Kidney epithelial cell (primary cell): ENCODE measurements at regions not wholly inside any gene's neighbourhood (a gene's known extent, or its start where the extent isn't known, plus 50 kb on each side); places are given as distances from the start of the nearest gene placed in this dataset.

Source experiments
- DNase-seq: peaks from one replicate; pipeline ENCODE4 v3.0.0-alpha.2; 2010; ENCODE audit warnings: low read depth
- H3K27me3 ChIP-seq: 2 replicates; pipeline ENCODE4 v1.6.0; 2011; ENCODE audit warnings: low read length; ENCODE audit not compliant: control insufficient read depth, insufficient read depth
- H3K36me3 ChIP-seq: 2 replicates; pipeline ENCODE4 v1.5.1; 2011; ENCODE audit warnings: low read length; ENCODE audit not compliant: control insufficient read depth, insufficient read depth
- H3K4me3 ChIP-seq: 2 replicates; pipeline ENCODE4 v1.5.1; 2011; ENCODE audit warnings: low read depth, mild to moderate bottlenecking, control low read depth, low read length
- CTCF ChIP-seq: IDR thresholded peaks from 2 replicates; pipeline ENCODE4 v1.5.1; 2011; ENCODE audit warnings: mild to moderate bottlenecking, moderate library complexity, low read length, control low read depth, inconsistent platforms; ENCODE audit not compliant: insufficient read depth, poor library complexity, severe bottlenecking

GRCh38 chr7:91517201-91517785 lies 253.1 kb downstream of the FZD1 start:
- DNase-seq: no peak
- Histone ChIP-seq H3K36me3 (no peaks in the 10 kb centered on the region), H3K27me3 (no peaks in the 10 kb centered on the region), H3K4me3 (no peak overlapping the region)
- TF ChIP-seq CTCF: no peak

GRCh38 chr7:91518058-91518457 lies 253.8 kb downstream of the FZD1 start:
- no peak for TF ChIP-seq CTCF
- no peak for DNase-seq
- H3K36me3 ChIP-seq: no peaks in the 10 kb centered on the region
- H3K4me3 ChIP-seq: no peak overlapping the region
- H3K27me3 ChIP-seq: no peaks in the 10 kb centered on the region

GRCh38 chr7:91519241-91520158 lies 255.3 kb downstream of the FZD1 start:
- H3K27me3 ChIP-seq: no peaks in the 10 kb centered on the region
- H3K36me3 ChIP-seq: no peaks in the 10 kb centered on the region
- no peak for DNase-seq
- no peak for TF ChIP-seq CTCF
- no peak overlapping the region for H3K4me3 ChIP-seq

GRCh38 chr7:91520645-91521044 lies 256.4 kb downstream of the FZD1 start:
- no peak overlapping the region for H3K4me3 ChIP-seq
- no peak for TF ChIP-seq CTCF
- H3K27me3 ChIP-seq: no peaks in the 10 kb centered on the region
- H3K36me3 ChIP-seq: no peaks in the 10 kb centered on the region
- no peak for DNase-seq

GRCh38 chr7:91526404-91526803 lies 262.2 kb downstream of the FZD1 start:
- H3K4me3 ChIP-seq: no peak overlapping the region
- no peak for TF ChIP-seq CTCF
- no peak for DNase-seq
- H3K27me3 ChIP-seq: no peaks in the 10 kb centered on the region
- no peaks in the 10 kb centered on the region for H3K36me3 ChIP-seq
